ENCODE measurements at regions not wholly inside any gene's neighbourhood (a gene's known extent, or its start where the extent isn't known, plus 50 kb on each side); places are given as distances from the start of the nearest gene placed in this dataset.
"Not testable (repeated sequence)": the region's sequence is repeated elsewhere in the genome, so short reads cannot be mapped to it uniquely, and the experiment has no call there.

GRCh38 chr9:82117026-82117811 lies 128.6 kb downstream of the SPATA31D1 start:
- DNase-seq = no peak

- no peak for DNase-seq
Measured at GRCh38 chr9:82122731-82123130, 134.2 kb downstream of the SPATA31D1 start.

- no peak for DNase-seq
Measured at GRCh38 chr9:82124090-82124489, 135.5 kb downstream of the SPATA31D1 start.

- no peak for DNase-seq
Measured at GRCh38 chr9:82126256-82126655, 137.7 kb downstream of the SPATA31D1 start.

GRCh38 chr9:82127465-82127864 lies 138.9 kb downstream of the SPATA31D1 start:
- no peak for DNase-seq

GRCh38 chr9:82128011-82128696 lies 139.6 kb downstream of the SPATA31D1 start:
- DNase-seq = no peak

- no peak for DNase-seq
Measured at GRCh38 chr9:82129708-82130107, 141.1 kb downstream of the SPATA31D1 start.

DNA sequence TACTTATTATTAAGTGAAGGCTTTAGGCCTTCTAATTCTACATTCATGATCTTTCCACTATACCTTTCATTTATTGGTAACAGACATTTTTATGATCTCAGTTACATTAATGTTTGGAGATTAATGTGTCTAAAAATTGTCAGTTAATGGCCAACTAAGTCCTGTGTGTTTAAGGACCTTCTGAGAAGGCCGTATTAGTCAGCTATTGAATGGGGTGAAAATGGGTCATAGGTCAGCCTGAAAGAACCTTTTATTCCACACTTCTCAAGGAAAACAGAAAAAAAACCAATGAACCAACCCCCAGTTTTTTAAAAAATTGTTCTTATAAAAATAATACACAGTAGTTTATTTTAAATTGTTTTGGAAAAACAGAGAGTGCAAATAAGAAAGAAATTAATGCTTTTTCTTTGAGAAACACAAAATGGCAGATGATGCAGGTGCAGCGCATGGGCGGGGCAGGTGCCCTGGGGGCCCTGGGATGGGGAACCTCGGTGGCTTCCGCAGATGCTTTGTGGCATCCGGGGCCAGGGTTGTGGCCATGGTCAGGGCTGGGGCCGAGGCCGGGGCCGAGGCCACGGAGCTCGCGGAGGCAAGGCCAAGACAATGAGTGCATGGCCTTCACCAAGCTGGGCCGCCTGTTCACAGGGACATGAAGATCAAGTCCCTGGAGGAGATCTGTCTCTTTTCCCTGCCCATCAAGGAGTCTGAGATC lies 141.9 kb downstream of the SPATA31D1 start:
- no peak for DNase-seq

GRCh38 chr9:82131072-82131471 lies 142.5 kb downstream of the SPATA31D1 start:
- DNase-seq = no peak

GRCh38 chr9:82132024-82132423 lies 143.5 kb downstream of the SPATA31D1 start:
- no peak for DNase-seq

- no peak for DNase-seq
Measured at GRCh38 chr9:82134010-82134409, 145.4 kb downstream of the SPATA31D1 start.

DNA sequence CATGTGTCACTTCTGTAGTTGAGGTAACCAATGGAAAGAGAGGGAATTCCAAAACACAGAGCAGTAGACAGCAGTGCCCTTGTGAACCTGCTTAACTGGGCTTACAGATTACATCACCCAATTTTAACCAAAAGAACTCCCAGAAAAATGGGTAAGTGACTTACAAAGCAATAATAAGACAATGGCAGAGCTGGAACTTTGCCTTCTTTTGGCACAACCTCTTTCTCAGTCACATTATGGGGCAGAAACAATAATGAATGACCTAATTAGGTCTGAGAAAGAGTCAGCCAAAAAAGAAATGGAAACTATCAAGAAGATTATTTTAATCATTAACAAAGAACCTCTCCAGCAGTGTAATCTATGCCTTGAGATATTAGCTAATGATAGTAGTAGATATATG lies 146.5 kb downstream of the SPATA31D1 start:
- DNase-seq = no peak

- not testable (repeated sequence) for DNase-seq
Measured at GRCh38 chr9:82138081-82138480, 149.5 kb downstream of the SPATA31D1 start.

DNA sequence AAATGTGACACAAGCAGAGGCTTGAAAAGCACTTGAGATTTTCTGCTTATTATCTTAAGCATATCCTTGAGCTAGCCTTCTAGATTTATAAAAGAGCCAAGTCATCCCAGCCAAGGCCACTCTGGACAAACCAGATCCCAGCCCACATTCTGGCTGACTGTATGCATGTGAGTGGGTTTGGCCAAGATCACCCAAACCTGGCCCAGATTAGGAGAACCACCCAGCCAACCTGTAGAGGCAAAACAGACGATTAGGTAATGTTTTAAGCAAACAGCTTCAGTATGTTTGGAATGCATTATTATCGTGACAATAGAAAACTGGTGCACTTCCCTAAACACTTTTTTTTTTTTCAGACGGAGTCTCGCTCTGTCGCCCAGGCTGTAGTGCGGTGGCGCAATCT lies 151.9 kb downstream of the SPATA31D1 start:
- no peak for DNase-seq

DNA sequence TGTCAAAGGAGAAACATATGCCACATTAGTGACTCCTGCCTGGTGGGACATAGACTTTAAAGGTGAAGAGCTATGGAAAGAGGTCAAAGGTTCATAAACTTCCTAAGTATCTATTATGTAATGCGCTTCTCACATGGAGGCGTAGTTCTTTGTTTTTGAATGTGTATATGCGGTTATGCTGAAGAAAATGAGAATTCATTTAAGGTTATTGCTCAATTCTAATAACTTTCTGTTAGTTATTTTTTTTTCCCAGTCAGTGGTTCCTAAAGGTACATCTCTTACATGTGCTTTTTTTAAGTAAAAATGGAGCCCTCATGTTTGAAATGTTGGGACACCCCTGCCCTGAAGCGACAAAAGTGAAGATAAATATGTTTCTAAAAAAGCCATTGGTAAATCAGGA lies 156.2 kb downstream of the SPATA31D1 start:
- DNase-seq = no peak

DNA sequence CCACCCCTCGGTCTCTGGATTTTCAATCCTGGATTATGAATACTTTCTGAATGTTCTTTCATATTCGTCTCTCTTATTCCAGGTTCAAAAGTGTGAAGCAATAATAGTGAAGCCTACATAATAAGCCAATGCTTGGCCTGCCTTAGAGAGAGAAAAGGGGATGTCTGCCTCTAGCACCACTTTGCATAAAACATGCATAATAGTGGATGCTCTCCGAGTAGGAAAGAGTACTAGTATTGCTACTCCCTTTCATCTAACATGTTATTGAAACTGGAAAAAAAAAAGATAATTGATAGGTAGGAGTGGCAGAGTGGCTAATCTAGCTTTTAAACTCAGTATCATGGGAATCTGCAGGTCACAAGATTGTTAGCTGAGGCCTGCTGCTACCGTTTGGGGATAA lies 158.1 kb downstream of the SPATA31D1 start:
- DNase-seq = no peak

GRCh38 chr9:82147798-82148425 lies 159.3 kb downstream of the SPATA31D1 start:
- DNase-seq = no peak

DNA sequence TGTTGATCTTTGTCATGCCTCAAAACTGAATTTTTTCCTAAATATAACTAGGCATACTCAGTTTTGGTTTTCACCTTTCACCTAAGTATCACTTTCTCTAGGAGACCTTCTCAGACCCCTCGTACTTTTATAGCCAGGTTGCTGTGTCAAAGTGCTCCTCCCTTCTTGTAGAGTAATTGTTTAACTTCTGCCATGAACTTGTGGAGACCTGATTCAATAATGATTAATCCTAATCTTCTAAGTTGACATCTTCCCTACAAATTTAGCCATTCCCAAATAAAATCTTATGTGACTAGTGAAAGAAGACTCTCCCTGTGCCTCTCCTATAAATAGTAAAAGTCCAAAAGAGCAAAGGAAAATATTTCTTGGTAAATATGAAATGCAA lies 159.8 kb downstream of the SPATA31D1 start:
- DNase-seq = no peak

DNA sequence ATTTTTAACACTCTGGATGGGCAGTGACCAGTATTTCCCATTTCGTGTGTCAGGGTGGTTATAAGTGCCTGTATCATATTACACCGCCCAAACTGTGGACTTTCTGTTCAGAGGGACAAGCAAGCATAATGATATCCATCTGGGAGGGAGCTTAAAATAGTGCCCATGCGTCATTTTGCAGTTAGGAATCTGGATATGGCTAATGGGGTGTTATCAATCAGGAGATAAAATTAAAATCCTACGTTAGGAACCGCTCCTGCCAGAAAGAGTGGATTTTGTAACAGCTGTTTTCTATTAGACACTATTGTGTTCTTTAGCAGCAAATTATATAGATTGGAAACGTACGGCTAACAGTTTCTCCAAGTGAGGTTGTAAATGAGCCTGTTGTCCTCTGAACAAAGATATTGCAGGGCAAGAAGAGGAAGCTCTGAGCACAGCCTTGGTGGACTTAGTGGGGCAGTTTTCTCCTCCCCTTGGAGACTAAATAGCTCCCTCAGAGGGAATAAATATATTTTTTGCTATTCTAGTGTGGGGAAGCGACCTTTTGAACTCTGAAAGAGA lies 160.4 kb downstream of the SPATA31D1 start:
- DNase-seq = no peak

- DNase-seq = no peak
Measured at GRCh38 chr9:82149501-82149946, 161.0 kb downstream of the SPATA31D1 start.

- DNase-seq = no peak
Measured at GRCh38 chr9:82152181-82152580, 163.6 kb downstream of the SPATA31D1 start.

- DNase-seq = no peak
Measured at GRCh38 chr9:82153032-82153431, 164.5 kb downstream of the SPATA31D1 start.

DNA sequence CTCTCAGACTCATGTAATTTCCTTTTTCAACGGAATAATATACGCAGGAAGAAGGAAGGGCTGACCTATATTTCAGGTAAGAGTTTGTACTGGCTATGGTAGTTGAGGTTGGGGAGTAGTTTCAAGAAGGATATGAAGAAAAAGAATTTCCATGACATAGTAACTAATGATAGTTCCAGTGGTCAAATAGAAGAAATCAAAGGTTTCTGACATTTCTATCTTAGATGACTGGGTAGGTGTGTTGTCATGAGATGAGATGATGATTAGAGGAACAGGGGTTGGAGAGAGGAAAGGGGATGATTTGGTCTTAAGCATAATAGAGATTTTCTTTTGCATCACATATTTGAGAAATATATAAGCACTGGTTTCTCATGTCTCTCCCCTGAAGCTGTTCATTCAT lies 166.0 kb downstream of the SPATA31D1 start:
- DNase-seq = no peak
